GM19025 (cell line): ENCODE measurements at regions not wholly inside any gene's neighbourhood (a gene's known extent, or its start where the extent isn't known, plus 50 kb on each side); places are given as distances from the start of the nearest gene placed in this dataset.
"Not testable (repeated sequence)": the region's sequence is repeated elsewhere in the genome, so short reads cannot be mapped to it uniquely, and the experiment has no call there.

Experiments
- ATAC-seq: cut with Tn5 transposase; IDR thresholded peaks from one replicate; pipeline ENCODE4 v1.9.1; 2021; ENCODE audit warnings: mild to moderate bottlenecking, low read depth, moderate library complexity; ENCODE audit not compliant: unreplicated experiment

- ATAC-seq = peak; percentile 46
Observed at GRCh38 chr1:146297781-146298574, 69.2 kb upstream of the NOTCH2NLA start.

DNA sequence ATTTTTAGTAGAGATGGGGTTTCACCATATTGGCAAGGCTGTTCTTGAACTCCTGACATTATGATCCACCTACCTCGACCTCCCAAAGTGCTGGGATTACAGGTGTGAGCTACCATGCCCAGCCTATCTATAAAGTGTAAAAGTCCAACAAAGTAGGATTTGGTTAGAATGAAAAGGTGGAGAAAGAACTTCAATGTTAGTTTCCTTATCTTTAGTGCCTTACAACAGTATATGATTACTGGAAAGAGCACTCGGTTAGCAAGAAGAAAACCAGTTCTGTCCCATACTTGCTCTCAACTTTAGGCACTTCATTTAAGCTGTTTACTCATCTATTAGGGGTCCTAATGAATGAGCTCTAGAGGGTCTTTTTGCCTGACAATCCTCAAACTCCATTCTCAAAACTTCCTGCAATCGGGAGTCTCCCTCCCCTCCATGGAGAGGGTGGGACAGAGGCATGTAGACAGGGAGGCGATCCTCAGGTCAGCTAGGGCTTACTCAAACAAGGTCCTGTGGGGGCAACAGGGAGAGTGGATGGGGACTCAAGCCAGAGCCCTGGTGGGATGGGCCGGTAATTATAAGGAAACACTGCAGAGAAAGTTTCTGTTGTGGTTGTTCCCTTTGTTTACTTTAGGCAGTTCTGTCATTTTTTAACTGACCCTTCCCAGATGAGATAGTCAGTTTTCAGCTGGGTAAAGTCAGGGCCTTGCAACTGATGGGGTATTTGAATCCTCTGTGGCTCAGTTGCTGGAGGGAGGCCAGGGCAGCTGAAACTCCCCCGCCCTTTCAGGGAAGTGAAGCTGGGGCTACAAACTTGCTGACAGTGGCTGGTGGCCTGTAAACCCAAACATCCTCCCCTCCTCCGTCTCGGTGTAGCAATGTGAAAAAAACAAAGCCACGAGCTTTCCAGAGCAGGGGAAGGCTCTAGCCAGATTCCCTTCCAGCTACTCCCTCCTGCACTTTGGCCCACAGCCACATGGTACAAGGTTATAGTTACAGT is 64.4 kb upstream of the NOTCH2NLA start:
- peak; percentile 61 for ATAC-seq

GRCh38 chr1:146292424-146292823 is 63.6 kb upstream of the NOTCH2NLA start:
- ATAC-seq = not testable (repeated sequence)

- ATAC-seq = not testable (repeated sequence)
Observed at GRCh38 chr1:146287881-146288280, 59.1 kb upstream of the NOTCH2NLA start.

- peak; percentile 63 for ATAC-seq
Observed at GRCh38 chr1:146284760-146285159, 55.9 kb upstream of the NOTCH2NLA start.

DNA sequence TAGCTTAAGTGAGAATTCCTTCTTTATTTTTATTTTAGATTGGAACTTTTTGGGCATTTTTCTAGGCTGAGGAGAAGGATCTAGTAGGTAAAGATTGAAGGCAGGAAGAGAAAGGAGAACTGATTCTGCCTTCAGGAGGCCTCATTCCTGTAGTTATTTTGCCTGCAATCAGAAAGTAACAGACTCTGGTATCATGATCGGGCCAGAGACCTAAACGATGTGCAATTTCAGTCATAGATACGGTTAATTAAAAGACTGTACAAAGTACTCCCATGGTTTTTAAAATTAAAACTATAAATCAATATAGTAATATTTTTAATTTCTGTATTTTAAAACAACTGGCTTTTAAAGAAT is 54.7 kb upstream of the NOTCH2NLA start:
- not testable (repeated sequence) for ATAC-seq

GRCh38 chr1:146282807-146283526 is 54.1 kb upstream of the NOTCH2NLA start:
- ATAC-seq = peak; percentile 71

- not testable (repeated sequence) for ATAC-seq
Observed at GRCh38 chr1:146281522-146281921, 52.7 kb upstream of the NOTCH2NLA start.

GRCh38 chr1:146278758-146279157 is 49.9 kb upstream of the NOTCH2NLA start:
- not testable (repeated sequence) for ATAC-seq
